ENCODE measurements at regions not wholly inside any gene's neighbourhood (a gene's known extent, or its start where the extent isn't known, plus 50 kb on each side); places are given as distances from the start of the nearest gene placed in this dataset.

DNA sequence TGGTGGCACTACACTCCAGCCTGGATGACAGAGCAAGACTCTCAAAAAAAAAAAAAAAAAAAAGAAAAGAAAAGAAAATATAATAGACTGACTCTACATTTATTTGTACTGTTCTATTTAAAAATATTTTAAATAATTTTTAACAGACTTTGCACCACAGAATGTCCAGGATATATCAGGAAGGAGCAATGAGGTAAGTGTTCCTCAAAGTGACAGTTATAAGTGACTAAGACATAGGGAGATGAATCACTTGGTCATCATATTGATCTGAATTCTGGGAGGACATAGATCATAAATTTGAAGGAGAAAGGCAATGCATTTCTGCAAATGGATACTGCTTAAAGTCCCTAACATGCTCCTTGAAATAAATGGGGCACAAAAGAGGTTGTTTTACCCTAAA is 221.5 kb downstream of the KCNC2 start:
- H3K9me3 Mint-ChIP-seq (ENCODE audit: low read depth) = no peaks in the 10 kb centered on the region
- H3K4me1 Mint-ChIP-seq (ENCODE audit: low read depth) = peaks cover 8% of the 10 kb centered on the region
- no peak overlapping the region for H3K4me3 Mint-ChIP-seq (ENCODE audit: low read depth)
- no peaks in the 10 kb centered on the region for H3K27me3 Mint-ChIP-seq
- no peak for DNase-seq (ENCODE audit: low spot score, unreplicated experiment)
- no peak overlapping the region for H3K27ac Mint-ChIP-seq
- no peaks in the 10 kb centered on the region for H3K36me3 Mint-ChIP-seq (ENCODE audit: insufficient read depth)
- TF ChIP-seq, protein P1, sequence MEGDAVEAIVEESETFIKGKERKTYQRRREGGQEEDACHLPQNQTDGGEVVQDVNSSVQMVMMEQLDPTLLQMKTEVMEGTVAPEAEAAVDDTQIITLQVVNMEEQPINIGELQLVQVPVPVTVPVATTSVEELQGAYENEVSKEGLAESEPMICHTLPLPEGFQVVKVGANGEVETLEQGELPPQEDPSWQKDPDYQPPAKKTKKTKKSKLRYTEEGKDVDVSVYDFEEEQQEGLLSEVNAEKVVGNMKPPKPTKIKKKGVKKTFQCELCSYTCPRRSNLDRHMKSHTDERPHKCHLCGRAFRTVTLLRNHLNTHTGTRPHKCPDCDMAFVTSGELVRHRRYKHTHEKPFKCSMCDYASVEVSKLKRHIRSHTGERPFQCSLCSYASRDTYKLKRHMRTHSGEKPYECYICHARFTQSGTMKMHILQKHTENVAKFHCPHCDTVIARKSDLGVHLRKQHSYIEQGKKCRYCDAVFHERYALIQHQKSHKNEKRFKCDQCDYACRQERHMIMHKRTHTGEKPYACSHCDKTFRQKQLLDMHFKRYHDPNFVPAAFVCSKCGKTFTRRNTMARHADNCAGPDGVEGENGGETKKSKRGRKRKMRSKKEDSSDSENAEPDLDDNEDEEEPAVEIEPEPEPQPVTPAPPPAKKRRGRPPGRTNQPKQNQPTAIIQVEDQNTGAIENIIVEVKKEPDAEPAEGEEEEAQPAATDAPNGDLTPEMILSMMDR (IDR thresholded peaks at IDR 0.05; ENCODE audit: unreplicated experiment) = no peak
